HEK293 (cell line): ENCODE measurements at regions not wholly inside any gene's neighbourhood (a gene's known extent, or its start where the extent isn't known, plus 50 kb on each side); places are given as distances from the start of the nearest gene placed in this dataset.

ENCODE experiments used
- CTCF ChIA-PET: fragments of 350-600 bp; formaldehyde crosslinking; extraction: SDS; loops from one replicate; lab custom pipeline; 2021; ENCODE audit warnings: antibody characterized with exemption; lab: Yijun Ruan, JAX
- POLR2A ChIA-PET: fragments of 300-600 bp; formaldehyde crosslinking; extraction: SDS; loops from one replicate; lab custom pipeline; 2020; ENCODE audit warnings: antibody characterized with exemption, inconsistent platforms; lab: Yijun Ruan, JAX
- H3K27ac ChIP-seq: fragments of 200-500 bp; sonication (Bioruptor generic); 2 replicates; pipeline ENCODE4 v1.5.1; 2014; ENCODE audit warnings: low read depth, low read length, control low read depth, inconsistent platforms; ENCODE audit errors: extremely low read depth
- H3K36me3 ChIP-seq, 2 experiments: fragments of 200-500 bp in 1 of 2; sonication (Bioruptor generic) in 1 of 2; 1 replicate in 1 of 2; 2 replicates in 1 of 2; pipeline ENCODE4 v1.5.1; 2014 to 2017; ENCODE audit warnings: inconsistent platforms in 2 of 2, low read length in 2 of 2; ENCODE audit not compliant: control insufficient read depth in 2 of 2, insufficient read depth in 1 of 2
- H3K4me1 ChIP-seq: fragments of 200-500 bp; sonication (Bioruptor generic); 2 replicates; pipeline ENCODE4 v1.5.1; 2014; ENCODE audit warnings: mild to moderate bottlenecking, low read length, inconsistent platforms; ENCODE audit not compliant: control insufficient read depth, insufficient read depth
- H3K4me3 ChIP-seq: 2 replicates; pipeline ENCODE4 v1.5.1; 2011; ENCODE audit warnings: low read depth, mild to moderate bottlenecking, control low read depth, low read length, moderate library complexity
- H3K9me3 ChIP-seq: fragments of 200-500 bp; sonication (Bioruptor generic); 2 replicates; pipeline ENCODE4 v1.5.1; 2014; ENCODE audit warnings: low read depth, low read length, inconsistent platforms; ENCODE audit not compliant: control insufficient read depth, insufficient read depth
- GFI1B ChIP-seq: fragments of 450-650 bp; formaldehyde crosslinking; IDR thresholded peaks from 2 replicates; pipeline ENCODE4 v1.5.1; 2016; ENCODE audit warnings: missing biosample characterization, missing genetic modification characterization
- KLF7 ChIP-seq: fragments of 450-650 bp; formaldehyde crosslinking; IDR thresholded peaks from 2 replicates; pipeline ENCODE4 v1.5.1; 2016; ENCODE audit warnings: missing biosample characterization, missing genetic modification characterization, borderline replicate concordance
- PRDM10 ChIP-seq: fragments of 450-650 bp; formaldehyde crosslinking; IDR thresholded peaks from 2 replicates; pipeline ENCODE4 v1.5.1; 2016; ENCODE audit warnings: missing biosample characterization, missing genetic modification characterization
- REPIN1 ChIP-seq: fragments of 450-650 bp; formaldehyde crosslinking; IDR thresholded peaks from 2 replicates; pipeline ENCODE4 v1.5.1; 2017; ENCODE audit warnings: missing biosample characterization, missing genetic modification characterization, low read depth
- TRIM28 ChIP-seq: IDR thresholded peaks from 2 replicates; pipeline ENCODE4 v1.6.1; 2011; ENCODE audit warnings: low read length, control low read depth, borderline replicate concordance
- YY2 ChIP-seq: fragments of 450-650 bp; formaldehyde crosslinking; IDR thresholded peaks from 2 replicates; pipeline ENCODE4 v1.5.1; 2016; ENCODE audit warnings: missing biosample characterization, missing genetic modification characterization
- ZBTB44 ChIP-seq: fragments of 450-650 bp; IDR thresholded peaks from 2 replicates; pipeline ENCODE4 v1.5.1; 2018; ENCODE audit warnings: missing biosample characterization, mild to moderate bottlenecking, missing genetic modification characterization
- ZBTB6 ChIP-seq: fragments of 450-650 bp; formaldehyde crosslinking; IDR thresholded peaks from 2 replicates; pipeline ENCODE4 v1.5.1; 2017; ENCODE audit warnings: missing biosample characterization, missing genetic modification characterization
- ZNF10 ChIP-seq: fragments of 450-650 bp; formaldehyde crosslinking; IDR thresholded peaks from 2 replicates; pipeline ENCODE4 v1.5.1; 2017; ENCODE audit warnings: missing biosample characterization, missing genetic modification characterization
- ZNF26 ChIP-seq: fragments of 450-650 bp; formaldehyde crosslinking; IDR thresholded peaks from 2 replicates; pipeline ENCODE4 v1.5.1; 2016; ENCODE audit warnings: missing biosample characterization, missing genetic modification characterization
- ZNF266 ChIP-seq: fragments of 450-650 bp; formaldehyde crosslinking; IDR thresholded peaks from 2 replicates; pipeline ENCODE4 v1.5.1; 2016; ENCODE audit warnings: missing biosample characterization, missing genetic modification characterization, low read depth
- ZNF280D ChIP-seq: fragments of 450-650 bp; formaldehyde crosslinking; IDR thresholded peaks from 2 replicates; pipeline ENCODE4 v1.5.1; 2016; ENCODE audit warnings: missing biosample characterization, missing genetic modification characterization
- ZNF354C ChIP-seq: fragments of 450-650 bp; formaldehyde crosslinking; IDR thresholded peaks from 2 replicates; pipeline ENCODE4 v1.5.1; 2016; ENCODE audit warnings: missing biosample characterization, missing genetic modification characterization, low read depth, borderline replicate concordance
- ZNF391 ChIP-seq: fragments of 450-650 bp; formaldehyde crosslinking; IDR thresholded peaks from 2 replicates; pipeline ENCODE4 v1.5.1; 2016; ENCODE audit warnings: low read depth, missing biosample characterization, missing genetic modification characterization, borderline replicate concordance
- ZNF473 ChIP-seq: fragments of 450-650 bp; formaldehyde crosslinking; IDR thresholded peaks from 2 replicates; pipeline ENCODE4 v1.5.1; 2017; ENCODE audit warnings: missing biosample characterization, missing genetic modification characterization
- ZNF555 ChIP-seq: fragments of 450-650 bp; formaldehyde crosslinking; conservative IDR thresholded peaks from 2 replicates; pipeline ENCODE4 v1.5.1; 2017; ENCODE audit warnings: missing biosample characterization, mild to moderate bottlenecking, missing genetic modification characterization, inconsistent platforms
- ZNF830 ChIP-seq: fragments of 450-650 bp; IDR thresholded peaks from 2 replicates; pipeline ENCODE4 v1.5.0; 2018; ENCODE audit warnings: missing biosample characterization, missing genetic modification characterization, low read depth, mild to moderate bottlenecking, moderate library complexity
- TF ChIP-seq, protein P1 (sequence below): fragments of 450-650 bp; formaldehyde crosslinking; IDR thresholded peaks from 2 replicates; pipeline ENCODE4 v1.5.1; 2017; ENCODE audit warnings: missing biosample characterization, missing genetic modification characterization

- TF ChIP-seq ZBTB44 (tag by site-specific recombination) (no peak), YY2 (no peak), ZNF354C (tag by site-specific recombination) (no peak), REPIN1 (tag by site-specific recombination) (no peak), ZNF10 (tag by site-specific recombination) (no peak), ZNF555 (no peak)
- TF ChIP-seq, all 188 proteins: peak for 0
Observed at GRCh38 chr6:147942363-147942762, 400.3 kb upstream of the SASH1 start (continued).

DNA sequence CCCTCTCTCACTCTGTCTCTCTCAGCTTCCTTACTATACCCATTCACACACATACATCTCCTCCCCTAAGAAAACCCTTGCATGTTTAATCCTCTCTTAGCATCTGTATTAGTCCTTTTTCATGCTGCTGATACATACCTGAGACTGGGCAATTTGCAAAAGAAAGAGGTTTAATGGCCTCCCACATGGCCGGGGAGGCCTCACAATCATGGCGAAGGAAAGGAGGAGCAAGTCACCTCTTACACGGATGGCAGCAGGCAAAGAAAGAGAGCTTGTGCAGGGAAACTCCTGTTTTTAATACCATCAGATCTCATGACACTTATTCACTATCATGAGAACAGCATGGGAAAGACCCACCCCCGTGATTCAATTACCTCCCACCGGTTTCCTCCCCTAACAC lies 398.5 kb upstream of the SASH1 start:
- Histone ChIP-seq H3K4me1 (no peaks in the 10 kb centered on the region), H3K36me3 (no peaks in the 10 kb centered on the region), H3K27ac (no peak overlapping the region), H3K9me3 (no peaks in the 10 kb centered on the region), H3K4me3 (no peak overlapping the region)
- ChIA-PET CTCF (no interaction called here), POLR2A (no interaction called here)
- no peak for TF ChIP-seq ZBTB6 (tag by site-specific recombination)
- no peak for TF ChIP-seq ZNF280D
- TF ChIP-seq ZNF26 (tag by site-specific recombination): no peak
- TF ChIP-seq, protein P1, sequence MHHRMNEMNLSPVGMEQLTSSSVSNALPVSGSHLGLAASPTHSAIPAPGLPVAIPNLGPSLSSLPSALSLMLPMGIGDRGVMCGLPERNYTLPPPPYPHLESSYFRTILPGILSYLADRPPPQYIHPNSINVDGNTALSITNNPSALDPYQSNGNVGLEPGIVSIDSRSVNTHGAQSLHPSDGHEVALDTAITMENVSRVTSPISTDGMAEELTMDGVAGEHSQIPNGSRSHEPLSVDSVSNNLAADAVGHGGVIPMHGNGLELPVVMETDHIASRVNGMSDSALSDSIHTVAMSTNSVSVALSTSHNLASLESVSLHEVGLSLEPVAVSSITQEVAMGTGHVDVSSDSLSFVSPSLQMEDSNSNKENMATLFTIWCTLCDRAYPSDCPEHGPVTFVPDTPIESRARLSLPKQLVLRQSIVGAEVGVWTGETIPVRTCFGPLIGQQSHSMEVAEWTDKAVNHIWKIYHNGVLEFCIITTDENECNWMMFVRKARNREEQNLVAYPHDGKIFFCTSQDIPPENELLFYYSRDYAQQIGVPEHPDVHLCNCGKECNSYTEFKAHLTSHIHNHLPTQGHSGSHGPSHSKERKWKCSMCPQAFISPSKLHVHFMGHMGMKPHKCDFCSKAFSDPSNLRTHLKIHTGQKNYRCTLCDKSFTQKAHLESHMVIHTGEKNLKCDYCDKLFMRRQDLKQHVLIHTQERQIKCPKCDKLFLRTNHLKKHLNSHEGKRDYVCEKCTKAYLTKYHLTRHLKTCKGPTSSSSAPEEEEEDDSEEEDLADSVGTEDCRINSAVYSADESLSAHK (tag by site-specific recombination): no peak

DNA sequence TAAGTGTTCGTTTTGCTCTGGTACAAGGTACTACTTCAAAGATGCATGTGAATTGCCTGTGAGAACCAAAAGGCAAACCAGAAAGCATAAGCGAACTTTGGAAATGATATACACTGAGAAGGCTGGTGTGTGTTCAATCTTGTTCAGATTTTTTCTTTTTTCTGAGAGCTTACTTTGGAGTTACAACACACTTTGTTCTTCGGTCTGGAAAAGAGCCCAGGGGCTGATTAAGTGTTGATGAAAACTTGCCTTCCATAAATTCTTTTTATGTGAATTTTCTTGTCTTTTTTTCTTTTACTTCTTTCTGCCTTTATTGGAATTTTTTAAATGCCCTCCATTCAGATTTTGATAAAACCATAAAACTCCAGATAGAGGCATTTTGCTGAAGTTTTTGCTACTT lies 395.1 kb upstream of the SASH1 start:
- Histone ChIP-seq H3K27ac (no peak overlapping the region), H3K4me1 (no peaks in the 10 kb centered on the region), H3K36me3 (no peaks in the 10 kb centered on the region), H3K4me3 (no peak overlapping the region), H3K9me3 (no peaks in the 10 kb centered on the region)
- POLR2A ChIA-PET: no interaction called here
- CTCF ChIA-PET: no interaction called here
- TF ChIP-seq PRDM10 (tag by site-specific recombination): no peak
- no peak for TF ChIP-seq REPIN1 (tag by site-specific recombination)
- no peak for TF ChIP-seq GFI1B (tag by site-specific recombination)
- TF ChIP-seq TRIM28: no peak
- no peak for TF ChIP-seq ZNF830
- no peak for TF ChIP-seq KLF7 (tag by site-specific recombination)
- no peak for TF ChIP-seq ZNF391 (tag by site-specific recombination)
- TF ChIP-seq ZNF473 (tag by site-specific recombination): no peak
- no peak for TF ChIP-seq ZNF555
- no peak for TF ChIP-seq ZNF266 (tag by site-specific recombination)
